Tibial nerve (tissue), 3 donors: ENCODE measurements at regions not wholly inside any gene's neighbourhood (a gene's known extent, or its start where the extent isn't known, plus 50 kb on each side); places are given as distances from the start of the nearest gene placed in this dataset.

ENCODE experiments used
- CTCF ChIP-seq, 5 experiments: fragments of 200-600 bp in 3 of 5; fragments of 450-650 bp in 2 of 5; sonication (generic) in 3 of 5; IDR thresholded peaks; one replicate each; pipeline ENCODE4 v1.5.1; 2016 to 2019; ENCODE audit warnings: antibody characterized with exemption in 5 of 5, mild to moderate bottlenecking in 3 of 5, moderate library complexity in 2 of 5
- POLR2A ChIP-seq, 2 donors: fragments of 450-650 bp; IDR thresholded peaks; one replicate each; pipeline ENCODE4 v1.6.1; 2017; ENCODE audit warnings: antibody characterized with exemption in 2 of 2, mild to moderate bottlenecking in 2 of 2, moderate library complexity in 2 of 2

GRCh38 chr10:4384245-4384644, 441.8 kb upstream of the AKR1E2 start:
- TF ChIP-seq CTCF (IDR thresholded peaks at IDR 0.05) (no peak), POLR2A (IDR thresholded peaks at IDR 0.05) (no peak)
